ENCODE measurements at regions not wholly inside any gene's neighbourhood (a gene's known extent, or its start where the extent isn't known, plus 50 kb on each side); places are given as distances from the start of the nearest gene placed in this dataset.

DNA sequence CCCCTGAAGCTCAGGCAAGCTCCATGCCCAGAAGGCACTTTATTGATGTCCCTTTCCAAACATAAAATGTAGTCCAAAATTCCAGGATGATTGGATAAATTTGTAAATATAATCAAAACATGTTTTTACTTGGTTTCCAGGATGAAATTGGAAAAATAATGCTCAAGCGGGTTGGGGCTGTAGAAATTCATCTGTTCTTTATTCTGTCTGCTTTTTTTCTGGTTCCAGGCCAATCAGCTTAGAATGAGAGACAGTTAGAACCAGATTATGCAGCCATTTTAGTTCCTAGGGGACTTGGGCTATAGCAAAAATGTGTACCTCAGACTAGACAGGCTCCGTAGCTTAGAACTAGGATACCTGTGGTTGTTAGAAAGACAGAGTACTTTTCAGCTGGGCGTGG lies 450.8 kb downstream of the MCTP2 start:
- no peak for DNase-seq (ENCODE audit: low spot score)

DNA sequence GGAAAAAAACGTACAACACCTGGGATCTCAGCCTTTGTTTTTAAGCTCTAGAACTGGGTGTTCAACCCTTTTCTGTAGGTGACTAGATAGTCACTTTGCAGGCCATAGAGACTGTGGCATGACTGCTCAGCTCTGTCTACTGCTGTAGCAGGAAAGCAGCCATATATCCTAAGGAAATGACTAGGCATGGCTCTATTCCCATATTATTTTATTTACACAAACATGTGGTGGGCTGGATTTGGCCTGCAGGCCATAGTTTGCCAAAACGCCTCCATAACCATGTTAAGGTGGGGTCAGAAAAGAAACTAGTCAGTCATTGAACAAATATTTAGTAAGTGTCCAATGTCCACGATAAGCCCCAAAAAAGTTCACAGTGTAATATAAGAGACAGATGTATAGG lies 452.5 kb downstream of the MCTP2 start:
- DNase-seq (ENCODE audit: low spot score): no peak

DNA sequence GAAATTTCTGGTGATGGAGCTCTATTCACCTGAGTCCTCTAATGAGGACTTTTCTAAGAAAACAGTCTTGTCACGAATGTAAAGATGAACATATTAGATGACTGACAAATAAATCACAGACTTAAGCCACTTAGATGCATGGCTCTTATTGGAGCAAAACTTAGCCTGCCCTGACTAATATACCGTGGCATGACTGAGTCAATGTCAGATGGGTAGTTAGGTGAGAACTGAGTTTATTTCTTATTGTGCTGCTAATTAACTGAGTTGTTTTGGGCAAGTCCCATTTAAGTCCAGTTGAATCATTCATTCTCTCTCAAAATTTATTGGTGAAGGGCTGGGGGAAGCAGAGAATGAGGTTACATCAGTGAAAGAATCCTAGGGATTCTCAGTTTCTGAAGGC lies 459.8 kb downstream of the MCTP2 start:
- DNase-seq (ENCODE audit: low spot score): no peak

DNA sequence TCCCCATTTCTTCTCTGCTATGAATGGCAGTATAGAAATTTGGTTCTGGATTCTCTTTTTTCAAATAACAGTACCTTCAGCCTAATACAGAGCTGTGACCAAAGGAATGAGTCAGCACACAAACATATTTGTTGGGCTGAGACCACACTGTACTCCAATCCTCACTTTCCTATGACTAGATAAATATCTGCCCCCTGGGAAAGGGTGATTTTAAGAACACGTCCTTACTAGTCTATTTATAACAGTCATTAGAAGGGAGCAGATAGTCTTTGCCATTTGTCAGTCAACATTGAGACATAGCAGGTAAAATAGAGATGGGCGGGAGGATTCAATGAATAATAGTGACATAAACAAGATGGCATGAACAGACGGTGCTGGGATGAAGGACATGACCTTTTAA lies 461.3 kb downstream of the MCTP2 start:
- no peak for DNase-seq (ENCODE audit: low spot score)

DNA sequence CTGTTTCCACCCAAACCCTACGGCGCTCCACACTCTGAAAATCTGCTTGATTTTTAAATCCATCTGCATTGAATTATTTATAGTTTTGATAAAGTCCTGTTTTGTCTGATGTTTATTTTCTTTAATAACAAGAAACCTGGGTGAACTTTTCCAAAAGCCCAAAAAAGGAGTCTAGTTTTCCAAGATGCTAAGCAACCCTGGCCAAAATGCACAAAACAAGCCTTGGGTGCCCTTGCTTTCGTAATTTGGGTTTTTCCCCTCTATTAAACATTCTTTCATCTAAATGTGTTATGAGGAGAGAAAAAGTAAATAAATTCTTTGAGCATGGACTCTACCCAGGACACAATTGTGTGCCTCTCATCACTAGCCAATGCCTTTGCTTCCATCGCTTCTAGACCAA lies 468.9 kb downstream of the MCTP2 start:
- no peak for DNase-seq (ENCODE audit: low spot score)

DNA sequence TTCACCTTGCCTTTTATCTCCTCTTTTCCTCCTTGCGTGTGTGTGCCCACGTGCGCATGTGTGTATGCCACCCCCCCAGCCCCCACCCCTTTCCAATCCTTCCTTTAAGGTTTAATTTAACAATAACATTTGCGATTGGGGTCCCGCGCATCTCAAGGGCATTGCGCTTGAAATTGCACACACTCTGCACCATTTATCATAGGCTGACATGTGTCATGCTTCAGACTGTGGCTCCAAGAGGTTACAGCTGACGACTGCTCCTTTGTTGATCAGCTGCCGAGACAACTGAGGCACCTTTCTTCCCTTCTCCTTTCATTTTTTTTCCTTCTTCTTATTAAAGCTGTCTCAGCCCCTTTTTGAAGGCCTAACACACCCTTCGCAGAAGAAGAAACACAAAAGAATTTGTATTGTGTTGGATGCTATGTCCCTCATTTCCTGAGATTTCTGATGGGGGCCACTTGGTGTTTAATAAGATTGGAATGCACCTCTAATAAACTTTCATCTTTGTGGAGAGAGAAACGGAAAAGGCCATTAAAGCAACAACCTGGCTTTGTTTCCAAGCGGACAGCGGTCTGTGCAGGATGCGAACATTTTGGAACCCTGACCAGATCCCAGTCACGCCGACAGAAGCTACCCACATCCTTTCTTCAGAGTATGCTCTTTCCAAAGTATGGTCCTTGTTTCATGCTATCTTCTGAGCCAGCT lies 470.1 kb downstream of the MCTP2 start:
- no peak for DNase-seq (ENCODE audit: low spot score)

DNA sequence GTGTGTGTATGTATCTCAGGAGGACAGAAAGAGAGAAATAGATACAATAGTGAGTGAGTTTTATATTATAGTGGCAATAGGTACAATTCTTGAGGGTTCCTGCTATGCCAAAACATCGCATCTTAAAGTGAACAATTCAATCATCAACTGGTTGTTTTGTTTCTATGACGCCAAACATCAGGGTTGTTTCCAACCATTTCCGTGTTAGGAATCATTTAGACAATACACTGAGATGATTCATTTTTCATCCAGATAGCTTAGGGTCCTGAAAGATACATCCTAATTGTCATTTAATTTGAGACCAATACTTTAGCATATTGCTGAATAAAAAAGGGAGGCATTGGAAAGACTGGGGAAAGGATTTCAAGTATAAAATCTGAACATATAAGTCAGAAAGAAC lies 472.2 kb downstream of the MCTP2 start:
- DNase-seq (ENCODE audit: low spot score): no peak

DNA sequence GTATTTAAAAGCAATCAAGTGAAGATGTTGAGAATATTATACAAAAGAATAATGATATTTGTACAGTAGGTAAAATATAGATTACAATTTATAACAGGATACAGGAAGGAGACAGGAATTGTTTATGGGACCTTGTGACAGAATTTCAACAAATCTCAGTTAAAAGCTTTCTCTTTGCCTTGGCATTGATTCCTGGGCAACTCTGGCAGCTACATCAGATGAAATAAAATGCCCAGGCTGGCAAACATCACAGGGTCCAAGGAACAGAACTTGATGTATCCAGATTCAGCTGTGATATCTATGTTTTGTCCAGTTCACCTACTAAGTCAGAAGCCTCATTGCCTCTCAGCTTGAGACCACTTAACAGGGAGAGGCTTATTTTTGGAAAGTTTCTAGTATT lies 473.1 kb downstream of the MCTP2 start:
- DNase-seq (ENCODE audit: low spot score): no peak

DNA sequence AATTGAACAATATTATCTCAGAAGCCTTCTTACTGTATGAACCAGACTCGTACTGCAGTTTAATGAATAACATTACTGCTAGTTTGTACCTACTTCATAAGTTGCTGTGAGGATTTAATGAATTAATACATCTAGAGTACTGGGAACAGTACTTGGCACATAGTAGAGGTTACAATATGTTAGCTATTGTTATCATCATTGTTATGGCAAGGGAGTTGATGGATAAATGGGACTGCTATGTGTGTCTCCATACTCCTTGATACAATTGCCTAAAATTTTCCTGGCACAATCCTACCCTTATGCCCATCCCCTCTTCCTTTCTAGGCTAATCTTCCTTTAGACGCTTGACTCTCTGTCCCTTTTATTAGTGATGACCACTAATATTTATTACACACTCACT lies 473.6 kb downstream of the MCTP2 start:
- DNase-seq (ENCODE audit: low spot score): no peak

DNA sequence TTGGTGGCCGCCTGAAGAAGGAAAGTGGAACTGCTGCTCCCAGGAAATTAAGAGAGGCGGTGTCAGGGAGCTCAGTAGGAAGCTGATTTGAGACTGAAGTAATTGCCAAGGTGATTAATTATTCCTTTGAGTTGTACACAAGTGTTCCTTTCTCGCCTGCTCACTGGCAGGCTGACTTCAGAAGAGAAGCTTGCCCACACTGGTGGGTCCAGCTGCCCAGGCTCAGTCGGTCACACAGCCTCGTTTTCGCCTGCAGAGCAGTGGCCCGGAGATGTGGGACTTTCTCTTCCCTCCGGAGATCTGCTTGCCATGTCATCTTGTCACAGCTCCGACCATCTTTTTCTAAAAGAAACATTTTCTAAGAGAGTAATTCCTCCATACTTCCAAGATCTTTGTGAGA lies 478.0 kb downstream of the MCTP2 start:
- no peak for DNase-seq (ENCODE audit: low spot score)

DNA sequence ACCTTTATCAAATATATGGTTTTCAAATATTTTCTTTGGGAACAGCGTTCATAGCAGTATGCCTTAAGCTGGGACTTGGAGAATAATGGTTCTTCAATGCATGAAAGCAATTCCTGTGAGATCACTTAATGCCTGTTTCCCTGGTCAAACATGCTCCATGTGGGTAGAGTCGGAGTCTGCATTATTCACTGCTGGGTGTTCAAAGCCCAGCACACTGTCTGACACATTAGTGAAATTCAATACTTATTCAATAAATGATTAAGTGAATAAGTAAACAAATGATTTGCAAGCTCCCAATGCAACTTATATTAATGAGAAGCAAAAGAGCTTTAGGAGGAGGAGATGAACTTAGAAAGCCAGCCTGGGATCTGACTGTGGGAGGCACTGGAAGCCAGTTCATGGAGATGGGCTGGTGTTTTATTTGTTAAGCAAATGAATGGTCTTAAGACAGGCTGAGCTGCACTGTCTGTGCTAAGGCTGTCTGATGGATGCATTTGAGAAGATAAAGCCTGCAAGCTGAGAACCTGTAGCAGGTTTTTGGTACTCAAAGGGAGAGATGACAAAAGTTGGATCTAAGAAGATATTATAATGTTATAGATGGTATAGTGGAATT lies 490.8 kb downstream of the MCTP2 start:
- no peak for DNase-seq (ENCODE audit: low spot score)

DNA sequence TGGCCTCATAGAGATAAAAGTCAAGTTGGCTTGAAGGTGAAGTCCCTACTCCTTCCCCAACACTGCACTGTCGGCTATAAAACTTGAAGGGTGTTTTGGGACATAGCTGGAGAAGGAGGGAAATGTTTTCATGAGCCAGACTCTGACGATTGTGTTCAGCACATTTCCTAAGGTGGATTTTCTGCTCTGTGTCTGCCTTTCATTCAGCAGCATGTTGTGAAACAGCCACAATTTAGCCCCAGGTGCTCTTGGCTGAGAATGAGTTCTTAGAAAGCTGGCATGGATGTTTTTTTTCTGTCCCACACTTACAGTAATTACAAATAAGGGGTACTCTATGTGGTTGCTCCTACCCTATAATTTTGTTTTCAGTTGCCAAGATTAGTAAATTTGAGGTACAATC lies 492.4 kb downstream of the MCTP2 start:
- no peak for DNase-seq (ENCODE audit: low spot score)

DNA sequence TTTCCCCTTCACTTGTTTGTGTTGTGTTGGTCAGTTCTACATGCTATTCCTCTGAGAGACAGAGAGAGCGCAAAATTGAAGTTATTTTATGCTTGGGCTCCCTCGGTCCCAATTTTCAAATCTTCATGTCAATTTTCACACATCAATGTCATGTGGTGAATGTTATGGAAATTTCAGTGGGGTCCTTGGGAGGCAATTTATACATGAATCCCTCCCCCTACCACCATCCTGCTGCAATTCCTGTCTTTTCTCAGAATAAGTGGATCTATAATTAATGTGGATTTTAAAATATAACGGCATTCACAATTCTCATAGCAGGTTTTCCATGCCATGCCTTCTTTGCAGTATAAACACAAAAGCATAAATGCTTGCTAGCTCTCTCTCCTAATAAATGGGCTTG lies 499.9 kb downstream of the MCTP2 start:
- no peak for DNase-seq (ENCODE audit: low spot score)

DNA sequence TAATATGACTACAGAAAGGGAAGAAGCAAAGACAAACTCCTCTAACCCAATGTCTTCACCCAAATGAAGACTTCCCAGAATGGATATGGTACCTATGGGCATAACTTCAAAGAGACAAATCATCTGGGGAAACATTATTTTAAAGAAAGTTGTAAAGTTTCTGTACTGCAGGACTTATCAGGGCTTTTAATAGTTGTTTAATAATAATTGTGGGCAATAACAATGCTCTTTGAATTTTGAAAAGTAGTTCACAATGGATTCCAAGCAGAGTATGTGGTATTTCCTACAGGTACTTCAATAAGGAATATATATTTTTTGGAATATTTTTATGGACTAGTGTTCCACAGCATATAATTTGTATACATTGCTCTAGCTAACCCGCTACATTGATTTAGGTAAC lies 503.1 kb downstream of the MCTP2 start:
- no peak for DNase-seq (ENCODE audit: low spot score)

DNA sequence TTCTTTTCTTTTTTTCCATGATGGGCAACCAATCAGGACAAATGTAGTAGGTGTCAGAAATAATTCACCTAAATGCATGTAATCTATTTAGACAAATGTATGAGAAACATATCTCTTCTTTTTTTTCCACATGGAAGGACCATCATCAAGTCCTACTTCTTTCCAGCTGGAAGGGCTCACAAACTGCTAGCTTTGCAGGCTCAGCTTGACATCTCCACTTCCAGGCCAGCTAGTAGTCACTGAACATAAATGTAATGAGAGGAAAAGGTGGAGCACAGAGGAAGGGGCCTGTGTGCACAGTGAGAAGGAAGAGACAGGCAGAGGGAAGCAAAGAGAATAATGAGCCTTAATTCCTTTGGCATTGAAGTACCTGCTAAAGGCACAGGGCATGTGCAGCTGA lies 504.9 kb downstream of the MCTP2 start:
- no peak for DNase-seq (ENCODE audit: low spot score)

DNA sequence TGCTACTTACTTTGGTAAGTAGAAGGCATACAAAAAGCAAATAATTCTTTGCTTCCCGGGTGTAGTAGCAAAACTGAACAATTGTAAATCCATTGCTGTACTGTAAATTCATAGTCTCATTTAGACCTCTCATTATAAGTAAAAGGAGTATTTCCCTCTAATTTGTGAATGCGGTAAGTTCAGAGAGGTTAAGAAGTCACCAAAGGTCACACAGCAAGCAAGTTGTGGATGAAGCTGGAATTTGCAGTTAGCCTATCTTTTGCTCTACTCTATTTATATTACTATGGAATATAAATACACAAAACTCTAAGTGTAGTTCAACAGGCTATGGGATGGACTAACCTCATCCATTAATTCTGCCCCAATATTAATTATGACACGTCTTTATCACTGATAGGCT lies 508.3 kb downstream of the MCTP2 start:
- DNase-seq (ENCODE audit: low spot score): no peak

DNA sequence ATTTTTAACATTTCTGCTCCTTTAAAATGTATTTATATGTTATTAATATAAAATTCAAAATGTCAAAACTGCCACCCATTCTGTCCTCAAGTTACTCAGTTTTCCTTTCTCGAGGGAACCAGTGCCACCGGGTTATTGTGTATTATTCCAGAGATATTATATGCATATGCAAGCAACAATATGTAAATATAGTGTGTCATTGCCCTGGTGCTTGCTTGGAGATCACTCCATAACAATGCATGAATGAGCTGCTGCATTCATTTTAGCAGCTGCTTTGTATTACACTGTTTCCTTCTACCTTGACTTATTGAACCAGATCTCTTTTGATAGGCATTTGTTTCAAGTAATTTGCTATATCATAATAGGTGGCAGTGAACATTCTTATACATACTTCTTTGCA lies 509.1 kb downstream of the MCTP2 start:
- no peak for DNase-seq (ENCODE audit: low spot score)

DNA sequence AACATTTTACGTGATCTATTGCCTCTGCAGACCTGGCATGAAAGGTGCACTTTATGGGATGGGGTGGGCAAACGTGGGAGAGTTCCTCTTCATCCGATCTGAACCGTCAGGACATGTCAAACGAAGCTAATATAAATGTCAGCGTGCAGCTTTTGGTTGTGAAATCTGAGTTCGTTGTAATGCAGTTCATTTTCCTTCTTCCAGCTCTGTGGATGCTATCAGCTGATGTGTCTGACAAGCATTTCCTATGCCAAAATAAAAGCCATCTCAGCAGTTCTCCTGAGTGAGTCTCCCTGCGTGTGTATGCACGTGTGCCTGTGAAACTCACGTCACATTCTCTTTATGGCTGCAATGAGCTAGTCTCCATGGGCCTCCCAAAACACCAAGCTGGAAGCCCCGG lies 512.3 kb downstream of the MCTP2 start:
- DNase-seq (ENCODE audit: low spot score): no peak

DNA sequence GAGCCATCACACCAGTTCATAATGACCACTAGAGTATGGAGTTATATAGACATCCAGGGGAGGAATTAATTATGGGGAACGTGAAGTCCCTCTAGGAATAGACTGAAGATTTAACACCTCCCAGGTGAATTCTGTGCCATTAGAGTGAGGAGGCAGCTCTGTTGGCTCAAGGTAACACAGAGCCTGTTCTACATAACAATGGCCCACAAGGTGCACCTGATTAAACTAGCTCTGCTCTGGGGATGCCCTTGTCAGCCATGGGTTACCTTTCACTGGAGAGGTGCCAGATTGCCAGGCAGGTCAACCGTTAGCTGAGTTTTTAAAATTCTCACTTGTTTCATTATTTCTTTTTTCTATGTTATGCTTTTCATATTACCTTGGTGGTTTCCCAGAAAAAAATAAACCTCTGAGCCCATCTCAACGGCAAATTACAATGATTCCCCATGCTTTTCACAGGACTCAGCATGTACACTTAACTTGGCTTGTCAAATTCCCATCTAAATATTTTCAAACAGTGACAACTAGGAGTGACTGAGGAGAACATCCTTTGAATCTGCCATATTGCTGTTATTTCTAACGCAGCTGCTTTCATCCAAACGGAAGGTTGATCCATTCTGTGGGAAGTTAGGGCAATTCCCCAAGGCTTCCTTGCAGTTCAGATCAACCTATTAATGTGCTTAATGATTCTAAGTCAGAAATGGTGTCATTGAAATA lies 512.9 kb downstream of the MCTP2 start:
- DNase-seq (ENCODE audit: low spot score): no peak

DNA sequence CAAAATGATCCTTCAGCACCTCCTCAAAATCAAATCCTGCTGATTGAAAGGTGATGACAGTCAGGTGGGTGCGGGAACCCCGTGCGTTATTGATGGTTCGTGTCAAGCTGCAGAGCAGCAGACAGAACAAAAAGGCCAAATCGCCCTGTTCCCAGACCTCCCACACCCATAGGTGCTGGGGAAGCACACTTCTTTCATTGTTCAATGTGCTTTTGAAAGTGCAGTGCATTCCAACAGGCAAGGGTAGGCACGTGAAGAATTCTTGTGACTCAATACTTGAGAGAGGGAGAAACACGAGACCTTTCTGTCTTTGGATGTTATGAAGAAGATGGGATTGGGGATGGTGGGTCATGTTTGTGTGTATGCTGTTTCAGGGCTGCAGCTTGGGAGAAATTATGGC lies 514.0 kb downstream of the MCTP2 start:
- no peak for DNase-seq (ENCODE audit: low spot score)

DNA sequence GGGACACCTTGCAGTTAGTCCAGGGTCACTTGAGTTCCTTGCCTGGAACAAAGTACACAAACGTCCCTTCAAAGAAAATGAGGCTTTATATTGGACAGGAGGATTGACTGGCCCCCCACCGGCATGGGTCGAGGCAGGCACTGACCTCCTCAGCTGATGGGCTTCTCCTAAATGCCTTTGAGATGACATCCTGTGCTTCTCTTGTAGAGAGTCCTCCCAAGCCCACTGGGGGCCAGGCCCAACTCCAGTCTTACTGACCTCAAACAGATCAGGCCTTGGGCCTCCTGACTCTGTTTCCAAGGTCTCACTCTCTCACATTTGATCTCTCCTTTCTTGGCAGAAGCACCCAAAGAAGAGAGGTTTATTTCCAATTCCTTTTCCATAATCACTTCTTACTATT lies 516.1 kb downstream of the MCTP2 start:
- DNase-seq (ENCODE audit: low spot score): no peak

DNA sequence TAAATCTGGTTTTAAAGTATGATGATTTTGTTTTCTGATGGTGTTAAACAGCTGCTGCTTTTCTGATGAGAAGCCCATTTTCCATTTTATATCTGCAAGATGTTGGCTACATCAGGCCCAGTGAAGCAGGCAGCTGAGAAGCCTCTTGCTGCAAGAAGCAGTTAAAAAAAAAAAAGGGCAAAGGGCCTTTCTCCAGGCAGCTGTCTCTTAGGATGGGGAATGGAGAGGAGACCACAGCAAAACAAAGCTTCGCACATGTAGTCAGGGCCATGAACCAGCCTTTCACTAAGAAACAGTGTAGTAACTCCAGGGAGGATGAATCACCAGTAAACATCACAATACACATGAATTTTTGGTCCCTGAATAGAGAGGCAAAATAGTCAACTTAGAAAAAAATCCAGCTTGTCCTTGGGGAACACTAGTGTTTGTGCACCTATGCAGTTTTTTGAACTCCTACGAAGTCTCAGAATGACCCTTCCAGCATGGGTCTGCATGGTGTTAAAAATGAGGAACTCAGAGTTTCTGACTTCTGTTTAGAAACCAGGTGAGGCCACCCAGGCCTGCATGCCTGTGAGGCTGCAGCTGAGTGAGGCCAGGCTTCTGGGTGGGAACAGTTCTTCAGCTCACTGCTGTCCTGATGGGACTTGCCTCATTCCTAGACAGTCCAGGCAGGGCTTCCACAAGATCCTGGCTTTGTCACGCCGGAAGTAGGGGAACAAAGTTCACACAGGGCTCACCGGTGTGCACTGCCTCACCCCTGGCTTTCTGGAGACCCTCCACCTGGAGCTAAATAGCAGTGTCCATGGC lies 518.7 kb downstream of the MCTP2 start:
- DNase-seq (ENCODE audit: low spot score): no peak

DNA sequence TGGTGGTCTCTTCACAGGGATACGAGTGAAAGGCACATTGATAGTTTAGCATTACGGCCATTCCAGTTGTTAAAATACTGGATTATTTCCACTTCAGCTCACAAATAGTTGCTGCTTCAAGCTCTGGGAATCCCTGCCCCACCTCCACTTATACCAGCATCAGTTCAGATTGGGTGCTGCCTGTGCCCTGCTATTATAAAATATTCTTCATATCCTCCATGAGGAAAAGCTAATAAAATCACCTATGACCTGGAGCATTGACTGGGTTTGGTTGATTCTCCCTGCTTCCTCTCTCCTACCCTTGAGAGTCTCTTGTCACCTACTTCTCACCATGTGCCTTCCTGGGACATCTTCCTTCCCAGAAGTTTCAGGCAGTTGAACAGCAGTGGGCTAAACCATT lies 529.0 kb downstream of the MCTP2 start:
- no peak for DNase-seq (ENCODE audit: low spot score)

Measured in ecto neural progenitor cell (in vitro differentiated cells).